ENCODE measurements at regions not wholly inside any gene's neighbourhood (a gene's known extent, or its start where the extent isn't known, plus 50 kb on each side); places are given as distances from the start of the nearest gene placed in this dataset.

- TF ChIP-seq PRDM15 (CRISPR knock-in tag; IDR thresholded peaks at IDR 0.05), result no peak
- no peak for TF ChIP-seq ZNF416 (CRISPR knock-in tag; IDR thresholded peaks at IDR 0.05)
- no peak for TF ChIP-seq ATF1 (CRISPR knock-in tag; IDR thresholded peaks at IDR 0.05)
Observed at GRCh38 chr4:126419266-126419665, 1104.5 kb downstream of the FAT4 start (continued).

- no peaks in the 10 kb centered on the region for H3K27me3 Mint-ChIP-seq (ENCODE audit: low read depth)
- H3K4me1 Mint-ChIP-seq, result peaks cover 14% of the 10 kb centered on the region
- no peak for DNase-seq (ENCODE audit: low spot score)
- no peak overlapping the region for H3K27ac Mint-ChIP-seq
- ChIA-PET CTCF (no interaction called here), POLR2A (no interaction called here)
- H3K9me3 Mint-ChIP-seq, result no peaks in the 10 kb centered on the region; the same call in 1 of the 2 replicates
- TF ChIP-seq E2F5 (CRISPR knock-in tag; IDR thresholded peaks at IDR 0.05) (no peak), TCF7 (CRISPR knock-in tag; IDR thresholded peaks at IDR 0.05; ENCODE audit: low read depth) (no peak), MXD4 (CRISPR knock-in tag; IDR thresholded peaks at IDR 0.05; ENCODE audit: borderline replicate concordance) (no peak), NR3C1 (CRISPR knock-in tag; conservative IDR thresholded peaks at IDR 0.05; ENCODE audit: low read depth) (no peak), NR2C2 (CRISPR knock-in tag; IDR thresholded peaks at IDR 0.05) (no peak), NR1H2 (CRISPR knock-in tag; IDR thresholded peaks at IDR 0.05) (no peak), SMAD3 (CRISPR knock-in tag; IDR thresholded peaks at IDR 0.05; ENCODE audit: borderline replicate concordance) (no peak), AR (CRISPR knock-in tag; IDR thresholded peaks at IDR 0.05) (no peak), IRF2 (CRISPR knock-in tag; IDR thresholded peaks at IDR 0.05; ENCODE audit: borderline replicate concordance, low read depth) (no peak), SOX15 (CRISPR knock-in tag; IDR thresholded peaks at IDR 0.05) (no peak), USF1 (CRISPR knock-in tag; IDR thresholded peaks at IDR 0.05) (no peak)
- no peaks in the 10 kb centered on the region for H3K36me3 Mint-ChIP-seq
- H3K4me3 Mint-ChIP-seq, result no peak overlapping the region
- peak; percentile 34; the same call in 1 of the 2 replicates for ATAC-seq
Observed at GRCh38 chr4:126427853-126428252, 1113.1 kb downstream of the FAT4 start.

GRCh38 chr4:126431049-126431448 lies 1116.3 kb downstream of the FAT4 start:
- no peaks in the 10 kb centered on the region; the same call in 1 of the 2 replicates for H3K9me3 Mint-ChIP-seq
- no peaks in the 10 kb centered on the region for H3K27me3 Mint-ChIP-seq (ENCODE audit: low read depth)

More at GRCh38 chr4:126431049-126431448, 1116.3 kb downstream of the FAT4 start:
- peaks cover 14% of the 10 kb centered on the region for H3K4me1 Mint-ChIP-seq
- DNase-seq (ENCODE audit: low spot score), result no peak
- ChIA-PET POLR2A (no interaction called here), CTCF (no interaction called here)
- ATAC-seq, result peak; percentile 50
- no peaks in the 10 kb centered on the region for H3K36me3 Mint-ChIP-seq
- no peak overlapping the region for H3K4me3 Mint-ChIP-seq
- no peak overlapping the region for H3K27ac Mint-ChIP-seq
- TF ChIP-seq NFYB (CRISPR knock-in tag; conservative IDR thresholded peaks at IDR 0.05; ENCODE audit: low read depth), result no peak
- no peak for TF ChIP-seq ATF2 (CRISPR knock-in tag; IDR thresholded peaks at IDR 0.05; ENCODE audit: borderline replicate concordance, low read depth)
- TF ChIP-seq ZNF232 (CRISPR knock-in tag; IDR thresholded peaks at IDR 0.05), result no peak
- TF ChIP-seq CREM (CRISPR knock-in tag; IDR thresholded peaks at IDR 0.05), result no peak
- TF ChIP-seq NR1H2 (CRISPR knock-in tag; IDR thresholded peaks at IDR 0.05), result no peak
- no peak for TF ChIP-seq HMGA2 (CRISPR knock-in tag; IDR thresholded peaks at IDR 0.05)
- no peak for TF ChIP-seq NR3C1 (CRISPR knock-in tag; conservative IDR thresholded peaks at IDR 0.05; ENCODE audit: low read depth)
- no peak for TF ChIP-seq ZNF317 (CRISPR knock-in tag; IDR thresholded peaks at IDR 0.05; ENCODE audit: borderline replicate concordance, low read depth)
- TF ChIP-seq ZNF512 (CRISPR knock-in tag; IDR thresholded peaks at IDR 0.05; ENCODE audit: borderline replicate concordance), result no peak
